ENCODE measurements at regions not wholly inside any gene's neighbourhood (a gene's known extent, or its start where the extent isn't known, plus 50 kb on each side); places are given as distances from the start of the nearest gene placed in this dataset.
A peak's percentile ranks its signal among the peaks of the same experiment; 100 is the strongest.
"Not testable (repeated sequence)": the region's sequence is repeated elsewhere in the genome, so short reads cannot be mapped to it uniquely, and the experiment has no call there.

DNA sequence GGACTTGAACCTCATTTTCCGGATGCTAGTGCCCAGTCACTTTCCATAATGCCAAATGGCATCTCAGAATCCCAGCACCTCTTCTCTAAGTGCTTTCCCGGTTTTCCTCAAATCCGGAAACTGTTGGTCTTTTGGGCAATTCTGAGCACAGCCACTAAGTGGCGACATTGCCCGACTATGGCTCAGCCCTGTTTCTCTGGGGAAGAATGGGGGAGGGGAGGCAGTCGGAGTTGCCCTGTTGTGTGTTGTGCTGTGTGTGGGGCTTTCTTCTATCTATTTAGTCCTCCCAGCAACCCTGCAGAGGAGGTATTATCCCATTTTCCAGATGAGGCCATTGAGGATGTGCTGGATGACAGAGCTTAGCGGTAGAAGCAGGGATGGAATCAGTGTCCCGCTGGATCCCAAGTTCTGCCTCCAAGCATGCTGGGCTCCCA is 175.0 kb downstream of the FCRL5 start:
- not testable (repeated sequence) for H3K4me3 ChIP-seq (replicated peaks in 1 of 3; ENCODE audit: low read depth in 2 of 3, low read length in 3 of 3); H3K27ac ChIP-seq (ENCODE audit: low read depth in 1 of 2, low read length in 2 of 2); H3K27me3 ChIP-seq (ENCODE audit: control insufficient read depth in 2 of 2, insufficient read depth in 2 of 2, low read length in 2 of 2); H3K4me3 Mint-ChIP-seq; H3K79me2 ChIP-seq (ENCODE audit: insufficient read depth, low read length); H3K9ac ChIP-seq (ENCODE audit: insufficient read depth, low read length, poor library complexity, severe bottlenecking); H2AFZ ChIP-seq (ENCODE audit: insufficient read depth, low read depth, low read length, poor library complexity, severe bottlenecking); H3K27me3 Mint-ChIP-seq (ENCODE audit: low read depth in 3 of 3); H3K36me3 ChIP-seq (replicated peaks in 1 of 2; ENCODE audit: control insufficient read depth in 1 of 2, insufficient read depth in 2 of 2, low read length in 2 of 2); H3K36me3 Mint-ChIP-seq; H3K9me3 Mint-ChIP-seq; H3K9me3 ChIP-seq (replicated peaks in 1 of 2; ENCODE audit: control insufficient read depth in 1 of 2, insufficient read depth in 1 of 2, low read length in 2 of 2); H4K20me1 ChIP-seq (ENCODE audit: insufficient read depth, low read length)
- H3K4me2 ChIP-seq (replicated peaks; ENCODE audit: extremely low read depth, low read length, poor library complexity, severe bottlenecking): peak overlapping the region; percentile 7
- whole genome bisulfite sequencing (ENCODE audit: insufficient coverage): 44% methylated on average over 2 of the region's 8 CpGs
- peaks cover 8 to 10% of the 10 kb centered on the region in 2 donors for H3K4me1 ChIP-seq (ENCODE audit: control insufficient read depth in 1 of 2, insufficient read depth in 2 of 2, low read length in 2 of 2)
- peak overlapping the region in 2 of 7 donors; percentile 16 to 25 for H3K27ac Mint-ChIP-seq
- DNase-seq: peak in 2 of 3 donors; percentile 20 to 44
- intact Hi-C loops (cut with micrococcal nuclease): loop anchor here in 1 of 2 donors (2.0 kb wide), 1 partner anchor 112 kb away; no protein-coding TSS in a partner anchor
- TF ChIP-seq, protein P1, sequence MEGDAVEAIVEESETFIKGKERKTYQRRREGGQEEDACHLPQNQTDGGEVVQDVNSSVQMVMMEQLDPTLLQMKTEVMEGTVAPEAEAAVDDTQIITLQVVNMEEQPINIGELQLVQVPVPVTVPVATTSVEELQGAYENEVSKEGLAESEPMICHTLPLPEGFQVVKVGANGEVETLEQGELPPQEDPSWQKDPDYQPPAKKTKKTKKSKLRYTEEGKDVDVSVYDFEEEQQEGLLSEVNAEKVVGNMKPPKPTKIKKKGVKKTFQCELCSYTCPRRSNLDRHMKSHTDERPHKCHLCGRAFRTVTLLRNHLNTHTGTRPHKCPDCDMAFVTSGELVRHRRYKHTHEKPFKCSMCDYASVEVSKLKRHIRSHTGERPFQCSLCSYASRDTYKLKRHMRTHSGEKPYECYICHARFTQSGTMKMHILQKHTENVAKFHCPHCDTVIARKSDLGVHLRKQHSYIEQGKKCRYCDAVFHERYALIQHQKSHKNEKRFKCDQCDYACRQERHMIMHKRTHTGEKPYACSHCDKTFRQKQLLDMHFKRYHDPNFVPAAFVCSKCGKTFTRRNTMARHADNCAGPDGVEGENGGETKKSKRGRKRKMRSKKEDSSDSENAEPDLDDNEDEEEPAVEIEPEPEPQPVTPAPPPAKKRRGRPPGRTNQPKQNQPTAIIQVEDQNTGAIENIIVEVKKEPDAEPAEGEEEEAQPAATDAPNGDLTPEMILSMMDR (IDR thresholded peaks at IDR 0.05): peak; percentile 90
- H3K4me1 Mint-ChIP-seq: peaks cover 17% of the 10 kb centered on the region

DNA sequence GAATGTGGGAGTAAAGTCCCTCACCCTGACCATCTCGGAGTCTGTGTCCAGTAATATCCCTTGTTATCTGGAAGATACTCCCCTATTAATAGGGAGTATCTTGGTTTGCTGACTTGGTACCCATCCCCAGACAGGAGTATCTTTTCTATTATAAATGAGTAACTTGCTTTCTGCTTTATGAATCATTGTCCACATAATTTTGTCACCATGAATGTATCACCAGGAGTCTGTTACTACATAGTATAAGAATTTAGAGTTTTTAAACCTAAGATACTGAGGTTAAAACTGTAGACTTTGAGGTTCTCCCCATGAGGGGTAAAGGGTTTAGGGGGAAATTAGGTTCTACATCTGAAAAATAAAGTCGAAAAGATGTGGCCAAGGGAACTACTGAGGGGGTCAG is 175.6 kb downstream of the FCRL5 start:
- TF ChIP-seq, protein P1 (IDR thresholded peaks at IDR 0.05): no peak
- Histone ChIP-seq H3K9ac (ENCODE audit: insufficient read depth, low read length, poor library complexity, severe bottlenecking) (no peak overlapping the region), H2AFZ (ENCODE audit: insufficient read depth, low read depth, low read length, poor library complexity, severe bottlenecking) (no peak overlapping the region), H3K4me3 (replicated peaks in 1 of 3; ENCODE audit: low read depth in 2 of 3, low read length in 3 of 3) (no peak overlapping the region), H3K27ac (ENCODE audit: low read depth in 1 of 2, low read length in 2 of 2) (no peak overlapping the region), H3K9me3 (replicated peaks in 1 of 2; ENCODE audit: control insufficient read depth in 1 of 2, insufficient read depth in 1 of 2, low read length in 2 of 2) (no peaks in the 10 kb centered on the region), H3K79me2 (ENCODE audit: insufficient read depth, low read length) (no peaks in the 10 kb centered on the region), H3K27me3 (ENCODE audit: control insufficient read depth in 2 of 2, insufficient read depth in 2 of 2, low read length in 2 of 2) (no peaks in the 10 kb centered on the region), H3K4me2 (replicated peaks; ENCODE audit: extremely low read depth, low read length, poor library complexity, severe bottlenecking) (no peak overlapping the region), H3K36me3 (replicated peaks in 1 of 2; ENCODE audit: control insufficient read depth in 1 of 2, insufficient read depth in 2 of 2, low read length in 2 of 2) (no peaks in the 10 kb centered on the region), H3K4me1 (ENCODE audit: control insufficient read depth in 1 of 2, insufficient read depth in 2 of 2, low read length in 2 of 2) (peaks cover 8 to 10% of the 10 kb centered on the region in 2 donors), H4K20me1 (ENCODE audit: insufficient read depth, low read length) (no peaks in the 10 kb centered on the region)
- intact Hi-C loops (cut with micrococcal nuclease): loop anchor here in 1 of 2 donors (2.0 kb wide), 1 partner anchor 112 kb away; no protein-coding TSS in a partner anchor
- DNase-seq: no peak
- WGBS (ENCODE audit: insufficient coverage): no CpG with 5 or more reads among the region's 2 CpGs
- H3K27me3 Mint-ChIP-seq (ENCODE audit: low read depth in 3 of 3): peaks cover 3 to 4% (median 4%) of the 10 kb centered on the region in 3 donors
- peak overlapping the region in 4 of 7 donors; percentile 9 to 83 (median 70) for H3K27ac Mint-ChIP-seq
- no peaks in the 10 kb centered on the region for H3K9me3 Mint-ChIP-seq
- H3K4me3 Mint-ChIP-seq: peak overlapping the region in 1 of 2 donors; percentile 24
- peaks cover 17% of the 10 kb centered on the region for H3K4me1 Mint-ChIP-seq
- no peaks in the 10 kb centered on the region for H3K36me3 Mint-ChIP-seq

DNA sequence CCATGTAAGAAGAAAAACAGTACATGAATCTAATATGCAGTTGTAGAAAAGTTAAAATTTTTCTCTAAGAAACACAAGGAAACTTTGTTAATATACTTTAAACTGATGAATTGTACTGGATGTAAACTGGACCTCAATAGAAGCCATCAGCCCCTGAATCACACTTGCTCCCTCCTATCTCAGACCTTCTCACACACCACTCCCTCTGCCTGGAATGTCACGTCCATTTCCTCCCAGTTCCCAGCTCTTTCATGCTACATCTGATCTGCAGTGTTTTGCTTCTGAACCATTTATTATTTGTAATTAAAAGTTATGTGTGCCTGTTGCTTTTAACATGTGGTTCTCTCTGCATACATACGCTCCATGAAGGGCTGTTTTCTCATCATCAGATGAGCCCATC is 180.0 kb downstream of the FCRL5 start:
- H4K20me1 ChIP-seq (ENCODE audit: insufficient read depth, low read length); H3K9me3 ChIP-seq (replicated peaks in 1 of 2; ENCODE audit: control insufficient read depth in 1 of 2, insufficient read depth in 1 of 2, low read length in 2 of 2); DNase-seq; H3K79me2 ChIP-seq (ENCODE audit: insufficient read depth, low read length); H3K4me3 Mint-ChIP-seq; H3K27me3 ChIP-seq (ENCODE audit: control insufficient read depth in 2 of 2, insufficient read depth in 2 of 2, low read length in 2 of 2); H3K27ac ChIP-seq (ENCODE audit: low read depth in 1 of 2, low read length in 2 of 2); H3K4me1 ChIP-seq (ENCODE audit: control insufficient read depth in 1 of 2, insufficient read depth in 2 of 2, low read length in 2 of 2); H2AFZ ChIP-seq (ENCODE audit: insufficient read depth, low read depth, low read length, poor library complexity, severe bottlenecking); H3K27me3 Mint-ChIP-seq (ENCODE audit: low read depth in 3 of 3); H3K4me2 ChIP-seq (replicated peaks; ENCODE audit: extremely low read depth, low read length, poor library complexity, severe bottlenecking); intact Hi-C loops (cut with micrococcal nuclease); H3K27ac Mint-ChIP-seq; H3K36me3 Mint-ChIP-seq; H3K36me3 ChIP-seq (replicated peaks in 1 of 2; ENCODE audit: control insufficient read depth in 1 of 2, insufficient read depth in 2 of 2, low read length in 2 of 2); H3K9me3 Mint-ChIP-seq; H3K4me3 ChIP-seq (replicated peaks in 1 of 3; ENCODE audit: low read depth in 2 of 3, low read length in 3 of 3); H3K9ac ChIP-seq (ENCODE audit: insufficient read depth, low read length, poor library complexity, severe bottlenecking): not testable (repeated sequence)
- peaks cover 18% of the 10 kb centered on the region for H3K4me1 Mint-ChIP-seq
- WGBS (ENCODE audit: insufficient coverage): no CpG with 5 or more reads among the region's 2 CpGs

Measured in CD14-positive monocyte (primary cell).